ENCODE measurements at regions not wholly inside any gene's neighbourhood (a gene's known extent, or its start where the extent isn't known, plus 50 kb on each side); places are given as distances from the start of the nearest gene placed in this dataset.
"Not testable (repeated sequence)": the region's sequence is repeated elsewhere in the genome, so short reads cannot be mapped to it uniquely, and the experiment has no call there.

- DNase-seq, result no peak
These were observed 580.9 kb downstream of the EDEM1 start for GRCh38 chr3:5768281-5768945.

GRCh38 chr3:5769825-5770224 lies 582.3 kb downstream of the EDEM1 start:
- no peak for DNase-seq

- DNase-seq, result no peak
These were observed 586.8 kb downstream of the EDEM1 start for GRCh38 chr3:5774337-5774736.

- DNase-seq, result not testable (repeated sequence)
These were observed 587.6 kb downstream of the EDEM1 start for GRCh38 chr3:5775100-5775499.

GRCh38 chr3:5784690-5785089 lies 597.2 kb downstream of the EDEM1 start:
- no peak for DNase-seq

GRCh38 chr3:5787861-5788488 lies 600.5 kb downstream of the EDEM1 start:
- no peak for DNase-seq

- no peak for DNase-seq
These were observed 601.0 kb downstream of the EDEM1 start for GRCh38 chr3:5788496-5788895.

GRCh38 chr3:5791558-5791957 lies 604.1 kb downstream of the EDEM1 start:
- no peak for DNase-seq

- DNase-seq, result no peak
These were observed 609.0 kb downstream of the EDEM1 start for GRCh38 chr3:5796541-5796940.

- DNase-seq, result no peak
These were observed 611.3 kb downstream of the EDEM1 start for GRCh38 chr3:5798809-5799208.

GRCh38 chr3:5799398-5799797 lies 611.9 kb downstream of the EDEM1 start:
- no peak for DNase-seq

GRCh38 chr3:5800965-5801364 lies 613.5 kb downstream of the EDEM1 start:
- no peak for DNase-seq

- DNase-seq, result no peak
These were observed 618.7 kb downstream of the EDEM1 start for GRCh38 chr3:5806192-5806591.

GRCh38 chr3:5809586-5810246 lies 622.2 kb downstream of the EDEM1 start:
- DNase-seq, result no peak

- DNase-seq, result no peak
These were observed 623.5 kb downstream of the EDEM1 start for GRCh38 chr3:5811016-5811415.

GRCh38 chr3:5813521-5813920 lies 626.0 kb downstream of the EDEM1 start:
- DNase-seq, result no peak

GRCh38 chr3:5822843-5823242 lies 635.3 kb downstream of the EDEM1 start:
- no peak for DNase-seq

GRCh38 chr3:5826467-5826866 lies 639.0 kb downstream of the EDEM1 start:
- no peak for DNase-seq

GRCh38 chr3:5828251-5828650 lies 640.7 kb downstream of the EDEM1 start:
- DNase-seq, result no peak

- no peak for DNase-seq
These were observed 652.5 kb downstream of the EDEM1 start for GRCh38 chr3:5840056-5840455.

GRCh38 chr3:5841599-5841998 lies 654.1 kb downstream of the EDEM1 start:
- no peak for DNase-seq

- no peak for DNase-seq
These were observed 658.8 kb downstream of the EDEM1 start for GRCh38 chr3:5846261-5846660.

GRCh38 chr3:5861151-5861550 lies 673.6 kb downstream of the EDEM1 start:
- DNase-seq, result no peak

GRCh38 chr3:5874931-5875341 lies 687.4 kb downstream of the EDEM1 start:
- no peak for DNase-seq
